ENCODE measurements at regions not wholly inside any gene's neighbourhood (a gene's known extent, or its start where the extent isn't known, plus 50 kb on each side); places are given as distances from the start of the nearest gene placed in this dataset.
A peak's percentile ranks its signal among the peaks of the same experiment; 100 is the strongest.

GRCh38 chr1:163824006-163824405 lies 502.3 kb downstream of the NUF2 start:
- DNase-seq = no peak

GRCh38 chr1:163824490-163824889 lies 502.7 kb downstream of the NUF2 start:
- DNase-seq = no peak

GRCh38 chr1:163826500-163826899 lies 504.7 kb downstream of the NUF2 start:
- peak; percentile 91 for DNase-seq

- no peak for DNase-seq
Observed at GRCh38 chr1:163834778-163835177, 513.0 kb downstream of the NUF2 start.

GRCh38 chr1:163836481-163836880 lies 514.7 kb downstream of the NUF2 start:
- peak; percentile 27 for DNase-seq

- DNase-seq = no peak
Observed at GRCh38 chr1:163837206-163837605, 515.5 kb downstream of the NUF2 start.

GRCh38 chr1:163842571-163842970 lies 520.8 kb downstream of the NUF2 start:
- DNase-seq = no peak

- DNase-seq = no peak
Observed at GRCh38 chr1:163844459-163844858, 522.7 kb downstream of the NUF2 start.

- no peak for DNase-seq
Observed at GRCh38 chr1:163845279-163845678, 523.5 kb downstream of the NUF2 start.

- no peak for DNase-seq
Observed at GRCh38 chr1:163863731-163864130, 542.0 kb downstream of the NUF2 start.

- no peak for DNase-seq
Observed at GRCh38 chr1:163864207-163864606, 542.5 kb downstream of the NUF2 start.

GRCh38 chr1:163866564-163866963 lies 544.8 kb downstream of the NUF2 start:
- DNase-seq = no peak

- DNase-seq = no peak
Observed at GRCh38 chr1:163870666-163871065, 548.9 kb downstream of the NUF2 start.

GRCh38 chr1:163872067-163872466 lies 550.3 kb downstream of the NUF2 start:
- no peak for DNase-seq

GRCh38 chr1:163874070-163874469 lies 552.3 kb downstream of the NUF2 start:
- no peak for DNase-seq

GRCh38 chr1:163875200-163875926 lies 553.6 kb downstream of the NUF2 start:
- DNase-seq = no peak

GRCh38 chr1:163875927-163876320 lies 554.2 kb downstream of the NUF2 start:
- no peak for DNase-seq

GRCh38 chr1:163876546-163876945 lies 554.8 kb downstream of the NUF2 start:
- no peak for DNase-seq

- DNase-seq = no peak
Observed at GRCh38 chr1:163877016-163877415, 555.3 kb downstream of the NUF2 start.

- DNase-seq = no peak
Observed at GRCh38 chr1:163885510-163885909, 563.8 kb downstream of the NUF2 start.

GRCh38 chr1:163896001-163896400 lies 574.2 kb downstream of the NUF2 start:
- no peak for DNase-seq

- DNase-seq = no peak
Observed at GRCh38 chr1:163897412-163898155, 575.8 kb downstream of the NUF2 start.

GRCh38 chr1:163906283-163906682 lies 584.5 kb downstream of the NUF2 start:
- DNase-seq = no peak

- no peak for DNase-seq
Observed at GRCh38 chr1:163912170-163912884, 590.6 kb downstream of the NUF2 start.

Measured in DMS79 (cell line).